SK-N-SH treated with all-trans-retinoic acid at 6 μM for 48 hours (cell line): ENCODE measurements at regions not wholly inside any gene's neighbourhood (a gene's known extent, or its start where the extent isn't known, plus 50 kb on each side); places are given as distances from the start of the nearest gene placed in this dataset.

Experiments
- ATAC-seq: fragments of 200-7000 bp; cut with Tn5 transposase; 3 replicates; pipeline ENCODE4 v1.9.1; 2020; ENCODE audit warnings: mild to moderate bottlenecking, moderate library complexity
- BACH2 ChIP-seq: fragments of 250-450 bp; sonication (Bioruptor Pico); IDR thresholded peaks from 2 replicates; pipeline ENCODE4 v1.9.0; 2021; ENCODE audit warnings: mild to moderate bottlenecking, borderline replicate concordance
- CSDC2 ChIP-seq: fragments of 250-450 bp; sonication (Bioruptor Pico); IDR thresholded peaks from 2 replicates; pipeline ENCODE4 v1.5.0; 2020; ENCODE audit warnings: mild to moderate bottlenecking, moderate library complexity
- CSRNP3 ChIP-seq: fragments of 250-450 bp; sonication (Bioruptor Pico); IDR thresholded peaks from 2 replicates; pipeline ENCODE4 v1.5.1; 2021; ENCODE audit warnings: mild to moderate bottlenecking, moderate library complexity
- ESRRG ChIP-seq: fragments of 250-450 bp; sonication (Bioruptor Pico); IDR thresholded peaks from 2 replicates; pipeline ENCODE4 v1.6.1; 2021; ENCODE audit warnings: mild to moderate bottlenecking
- GLIS3 ChIP-seq: fragments of 250-450 bp; sonication (Bioruptor Pico); IDR thresholded peaks from 2 replicates; pipeline ENCODE4 v1.5.0; 2020; ENCODE audit warnings: mild to moderate bottlenecking, moderate library complexity
- ISL1 ChIP-seq: fragments of 250-450 bp; sonication (Bioruptor Pico); IDR thresholded peaks from 2 replicates; pipeline ENCODE4 v2.1.2; 2022; ENCODE audit warnings: mild to moderate bottlenecking, moderate library complexity
- OSR1 ChIP-seq: fragments of 250-450 bp; sonication (Bioruptor Pico); IDR thresholded peaks from 2 replicates; pipeline ENCODE4 v1.8.0; 2022; ENCODE audit warnings: moderate library complexity, mild to moderate bottlenecking, inconsistent platforms
- PATZ1 ChIP-seq: fragments of 250-450 bp; sonication (Bioruptor Pico); IDR thresholded peaks from 2 replicates; pipeline ENCODE4 v1.8.0; 2020; ENCODE audit warnings: mild to moderate bottlenecking, moderate library complexity, borderline replicate concordance
- POU6F1 ChIP-seq: fragments of 250-450 bp; sonication (Bioruptor Pico); IDR thresholded peaks from 2 replicates; pipeline ENCODE4 v1.8.0; 2021; ENCODE audit warnings: low read depth, mild to moderate bottlenecking, moderate library complexity, borderline replicate concordance
- PPARA ChIP-seq: fragments of 250-450 bp; sonication (Bioruptor Pico); IDR thresholded peaks from 2 replicates; pipeline ENCODE4 v1.5.0; 2020; ENCODE audit warnings: mild to moderate bottlenecking, borderline replicate concordance
- SNAI2 ChIP-seq: fragments of 250-450 bp; sonication (Bioruptor Pico); IDR thresholded peaks from 2 replicates; pipeline ENCODE4 v1.5.0; 2020; ENCODE audit warnings: mild to moderate bottlenecking, moderate library complexity
- TCF4 ChIP-seq: fragments of 250-450 bp; sonication (Bioruptor Pico); IDR thresholded peaks from 2 replicates; pipeline ENCODE4 v1.8.0; 2021; ENCODE audit warnings: mild to moderate bottlenecking, moderate library complexity, borderline replicate concordance
- TSHZ2 ChIP-seq: fragments of 250-450 bp; sonication (Bioruptor Pico); IDR thresholded peaks from 2 replicates; pipeline ENCODE4 v1.5.0; 2020; ENCODE audit warnings: mild to moderate bottlenecking, moderate library complexity
- ZC3H10 ChIP-seq: fragments of 250-450 bp; sonication (Bioruptor Pico); IDR thresholded peaks from 2 replicates; pipeline ENCODE4 v1.5.1; 2021; ENCODE audit warnings: mild to moderate bottlenecking, moderate library complexity
- ZFP3 ChIP-seq: fragments of 250-450 bp; sonication (Bioruptor Pico); IDR thresholded peaks from 2 replicates; pipeline ENCODE4 v1.5.0; 2020; ENCODE audit warnings: mild to moderate bottlenecking, moderate library complexity
- ZFP30 ChIP-seq: fragments of 450-650 bp; formaldehyde crosslinking; IDR thresholded peaks from 2 replicates; pipeline ENCODE4 v1.5.0; 2022; ENCODE audit warnings: mild to moderate bottlenecking, moderate library complexity
- ZNF565 ChIP-seq: fragments of 450-650 bp; formaldehyde crosslinking; conservative IDR thresholded peaks from 2 replicates; pipeline ENCODE4 v1.5.0; 2020; ENCODE audit warnings: low read depth, mild to moderate bottlenecking, moderate library complexity
- ZNF70 ChIP-seq: fragments of 450-650 bp; formaldehyde crosslinking; IDR thresholded peaks from 2 replicates; pipeline ENCODE4 v1.5.0; 2020; ENCODE audit warnings: mild to moderate bottlenecking, moderate library complexity
- ZNF8 ChIP-seq: fragments of 450-650 bp; formaldehyde crosslinking; IDR thresholded peaks from 2 replicates; pipeline ENCODE4 v1.5.0; 2020; ENCODE audit warnings: mild to moderate bottlenecking, moderate library complexity
- TF ChIP-seq, protein P1 (sequence below): fragments of 250-450 bp; sonication (Bioruptor Pico); IDR thresholded peaks from 2 replicates; pipeline ENCODE4 v1.5.1; 2020; ENCODE audit warnings: low read depth, mild to moderate bottlenecking, moderate library complexity

- no peak for TF ChIP-seq TSHZ2
- TF ChIP-seq ZNF565 (CRISPR knock-in tag) = no peak
Measured at GRCh38 chr12:131260954-131261353, 307.2 kb downstream of the ADGRD1 start (continued).

DNA sequence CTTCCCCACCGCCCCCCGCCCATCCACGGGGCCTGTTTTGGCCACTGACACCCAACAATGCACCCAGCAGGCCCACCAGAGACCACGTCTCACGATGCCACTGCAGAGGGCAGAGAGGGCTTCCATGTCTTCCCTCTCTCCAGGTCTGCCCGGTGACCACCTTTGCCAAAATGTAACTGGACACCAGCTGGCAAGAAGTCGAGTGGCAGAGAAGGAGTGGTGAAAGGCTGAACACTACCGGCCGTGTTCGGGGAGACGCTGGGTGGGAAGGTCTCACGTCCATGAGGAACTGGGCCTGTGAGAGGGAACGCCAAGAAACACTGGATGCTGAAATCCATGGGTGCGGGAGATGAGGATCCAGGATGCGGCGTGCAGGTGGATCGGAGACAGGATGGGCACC, 308.2 kb downstream of the ADGRD1 start:
- ATAC-seq = no peak
- no peak for TF ChIP-seq CSDC2 (CRISPR knock-in tag)

DNA sequence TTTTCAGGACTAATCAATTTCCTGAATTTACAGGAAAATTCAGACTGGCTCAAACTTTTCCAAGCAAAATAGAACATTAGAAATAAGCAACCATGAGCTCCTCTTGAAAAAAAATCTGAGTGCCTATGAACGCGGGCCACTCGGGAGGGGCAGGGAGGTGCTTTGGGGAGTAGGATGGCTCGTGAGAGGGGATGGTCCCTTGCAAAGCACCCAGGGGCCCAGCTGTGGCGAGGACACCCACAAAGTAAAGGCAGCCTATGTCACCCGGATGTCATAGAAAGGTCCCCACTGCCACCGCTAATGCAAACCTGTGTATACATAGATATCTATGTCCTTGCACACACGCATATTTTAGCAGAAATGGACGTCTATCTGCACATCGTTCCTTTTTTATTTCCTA, 309.9 kb downstream of the ADGRD1 start:
- no peak for ATAC-seq

DNA sequence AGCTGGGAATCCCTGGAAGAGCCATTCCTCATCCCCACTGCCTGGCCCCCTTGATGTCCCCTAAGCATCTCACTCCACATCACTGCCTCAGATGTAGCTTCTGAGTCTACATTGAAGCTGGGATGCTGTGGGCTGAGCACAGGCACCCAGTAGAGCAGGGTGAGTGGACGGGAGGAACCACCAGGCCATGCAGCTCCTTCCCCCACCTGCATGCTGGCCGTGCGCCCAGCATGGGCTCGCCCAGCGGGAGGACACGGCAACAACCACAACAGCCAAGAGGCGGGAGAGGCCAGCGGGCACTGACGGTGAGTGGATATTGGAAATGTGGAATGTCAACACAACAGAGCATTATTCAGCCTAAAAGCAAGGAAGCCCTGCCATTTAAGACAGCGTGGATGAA, 310.9 kb downstream of the ADGRD1 start:
- TF ChIP-seq PATZ1 (CRISPR knock-in tag) = no peak
- TF ChIP-seq ZFP30 (CRISPR knock-in tag) = no peak
- no peak for TF ChIP-seq TSHZ2
- TF ChIP-seq ZNF70 (CRISPR knock-in tag) = no peak
- TF ChIP-seq, protein P1, sequence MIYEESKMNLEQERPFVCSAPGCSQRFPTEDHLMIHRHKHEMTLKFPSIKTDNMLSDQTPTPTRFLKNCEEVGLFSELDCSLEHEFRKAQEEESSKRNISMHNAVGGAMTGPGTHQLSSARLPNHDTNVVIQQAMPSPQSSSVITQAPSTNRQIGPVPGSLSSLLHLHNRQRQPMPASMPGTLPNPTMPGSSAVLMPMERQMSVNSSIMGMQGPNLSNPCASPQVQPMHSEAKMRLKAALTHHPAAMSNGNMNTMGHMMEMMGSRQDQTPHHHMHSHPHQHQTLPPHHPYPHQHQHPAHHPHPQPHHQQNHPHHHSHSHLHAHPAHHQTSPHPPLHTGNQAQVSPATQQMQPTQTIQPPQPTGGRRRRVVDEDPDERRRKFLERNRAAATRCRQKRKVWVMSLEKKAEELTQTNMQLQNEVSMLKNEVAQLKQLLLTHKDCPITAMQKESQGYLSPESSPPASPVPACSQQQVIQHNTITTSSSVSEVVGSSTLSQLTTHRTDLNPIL (CRISPR knock-in tag) = no peak
- no peak for TF ChIP-seq TCF4 (CRISPR knock-in tag)
- no peak for TF ChIP-seq ZC3H10 (CRISPR knock-in tag)
- TF ChIP-seq OSR1 (CRISPR knock-in tag) = no peak
- TF ChIP-seq ESRRG = no peak
- TF ChIP-seq PPARA (CRISPR knock-in tag) = no peak
- TF ChIP-seq SNAI2 = no peak
- TF ChIP-seq GLIS3 = no peak
- no peak for TF ChIP-seq ZNF8 (CRISPR knock-in tag)
- TF ChIP-seq CSRNP3 = no peak
- no peak for TF ChIP-seq ZFP3 (CRISPR knock-in tag)
- TF ChIP-seq ISL1 (CRISPR knock-in tag) = no peak
- no peak for TF ChIP-seq BACH2
- ATAC-seq = no peak

More for the DNA sequence above, 309.9 kb downstream of the ADGRD1 start:
- TF ChIP-seq ZNF565 (CRISPR knock-in tag) = no peak
- TF ChIP-seq OSR1 (CRISPR knock-in tag) = no peak
- no peak for TF ChIP-seq ZNF70 (CRISPR knock-in tag)
- TF ChIP-seq ISL1 (CRISPR knock-in tag) = no peak
- TF ChIP-seq ZC3H10 (CRISPR knock-in tag) = no peak
- TF ChIP-seq POU6F1 = no peak
- TF ChIP-seq CSDC2 (CRISPR knock-in tag) = no peak
- no peak for TF ChIP-seq ZFP30 (CRISPR knock-in tag)
- TF ChIP-seq ZNF8 (CRISPR knock-in tag) = no peak
